BLaER1 treated with 17β-estradiol and CSF1 and Interleukin-3, amounts not matched to agents 10 nM and 100 nM (cell line): ENCODE measurements at regions not wholly inside any gene's neighbourhood (a gene's known extent, or its start where the extent isn't known, plus 50 kb on each side); places are given as distances from the start of the nearest gene placed in this dataset.

Source experiments
- H3K27ac ChIP-seq, 11 experiments: shearing (Covaris generic); formaldehyde crosslinking; 2 replicates each; pipeline ENCODE4 v1.8.1; 2022
- H3K27me3 ChIP-seq, 11 experiments: shearing (Covaris generic); formaldehyde crosslinking; 2 replicates each; pipeline ENCODE4 v1.8.1; 2022
- H3K36me3 ChIP-seq, 11 experiments: shearing (Covaris generic); formaldehyde crosslinking; 2 replicates each; pipeline ENCODE4 v1.8.1; 2022
- H3K4me1 ChIP-seq, 10 experiments: shearing (Covaris generic); formaldehyde crosslinking; 2 replicates each; pipeline ENCODE4 v1.8.1; 2022
- H3K4me2 ChIP-seq, 11 experiments: shearing (Covaris generic); formaldehyde crosslinking; 2 replicates each; pipeline ENCODE4 v1.8.1; 2022
- H3K4me3 ChIP-seq, 10 experiments: shearing (Covaris generic); formaldehyde crosslinking; 2 replicates each; pipeline ENCODE4 v1.8.1; 2022
- H3K9ac ChIP-seq, 11 experiments: shearing (Covaris generic); formaldehyde crosslinking; 2 replicates each; pipeline ENCODE4 v1.8.1; 2022
- H3K9me3 ChIP-seq, 11 experiments: shearing (Covaris generic); formaldehyde crosslinking; replicated peaks in 1 of 11; 2 replicates each; pipeline ENCODE4 v1.8.1; 2022
- H4K20me1 ChIP-seq, 11 experiments: shearing (Covaris generic); formaldehyde crosslinking; 2 replicates each; pipeline ENCODE4 v1.8.1; 2022
- Cebpa-rat ChIP-seq, 11 experiments: shearing (Covaris generic); IDR thresholded peaks; 2 replicates each; pipeline ENCODE4 v1.8.1; 2022

DNA sequence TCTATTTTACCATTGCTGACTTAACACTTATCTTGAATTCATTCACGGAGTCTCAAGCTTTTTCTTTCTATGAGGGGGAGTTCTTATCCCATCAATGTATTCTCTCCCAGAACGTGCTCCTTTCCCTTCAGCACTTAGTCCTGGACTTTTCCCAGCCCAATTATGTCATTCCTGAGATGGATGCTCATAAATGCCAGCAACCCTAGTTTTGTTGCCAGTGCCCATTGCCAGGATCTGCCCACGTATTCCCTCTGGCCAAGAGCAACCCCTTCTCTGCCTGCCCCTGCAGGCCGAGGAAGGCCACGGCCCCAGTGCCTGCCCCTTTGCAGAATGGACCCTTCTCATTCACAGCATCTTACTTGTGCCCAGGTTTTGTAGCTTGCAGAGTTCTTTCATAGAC lies 67.4 kb upstream of the PPP1R3C start:
- Histone ChIP-seq H3K9ac (no peak overlapping the region), H4K20me1 (no peaks in the 10 kb centered on the region), H3K9me3 (peaks cover 0 to 5% (median 0%) of the 10 kb centered on the region in 11 experiments; a peak in 1 of 22 replicates), H3K4me1 (peaks cover 0 to 6% (median 5%) of the 10 kb centered on the region in 10 experiments; a peak in 4 of 20 replicates), H3K27ac (no peak overlapping the region), H3K4me2 (no peak overlapping the region), H3K36me3 (no peaks in the 10 kb centered on the region), H3K4me3 (no peak overlapping the region), H3K27me3 (no peaks in the 10 kb centered on the region)
- TF ChIP-seq Cebpa-rat (IDR thresholded peaks at IDR 0.05): no peak

- no peak overlapping the region for H3K9ac ChIP-seq
- no peak for TF ChIP-seq Cebpa-rat (IDR thresholded peaks at IDR 0.05)
- no peak overlapping the region for H3K27ac ChIP-seq
Measured at GRCh38 chr10:91698258-91698657, 65.4 kb upstream of the PPP1R3C start.

GRCh38 chr10:91694170-91694794 lies 61.4 kb upstream of the PPP1R3C start:
- Histone ChIP-seq H3K27ac (no peak overlapping the region), H3K36me3 (no peaks in the 10 kb centered on the region), H3K27me3 (no peaks in the 10 kb centered on the region), H3K9me3 (peaks cover 0 to 5% (median 0%) of the 10 kb centered on the region in 11 experiments; a peak in 1 of 22 replicates), H3K9ac (no peak overlapping the region), H4K20me1 (no peaks in the 10 kb centered on the region), H3K4me3 (no peak overlapping the region), H3K4me2 (no peak overlapping the region), H3K4me1 (peaks cover 0 to 7% (median 0%) of the 10 kb centered on the region in 10 experiments; a peak in 6 of 20 replicates)
- TF ChIP-seq Cebpa-rat (IDR thresholded peaks at IDR 0.05): no peak

More at GRCh38 chr10:91698258-91698657, 65.4 kb upstream of the PPP1R3C start:
- H3K4me2 ChIP-seq: no peak overlapping the region
- H3K4me1 ChIP-seq: peaks cover 0 to 6% (median 5%) of the 10 kb centered on the region in 10 experiments; a peak in 4 of 20 replicates
- H3K9me3 ChIP-seq: peaks cover 0 to 5% (median 0%) of the 10 kb centered on the region in 11 experiments; a peak in 1 of 22 replicates
- no peaks in the 10 kb centered on the region for H4K20me1 ChIP-seq
- no peak overlapping the region for H3K4me3 ChIP-seq
- no peaks in the 10 kb centered on the region for H3K27me3 ChIP-seq
- no peaks in the 10 kb centered on the region for H3K36me3 ChIP-seq

DNA sequence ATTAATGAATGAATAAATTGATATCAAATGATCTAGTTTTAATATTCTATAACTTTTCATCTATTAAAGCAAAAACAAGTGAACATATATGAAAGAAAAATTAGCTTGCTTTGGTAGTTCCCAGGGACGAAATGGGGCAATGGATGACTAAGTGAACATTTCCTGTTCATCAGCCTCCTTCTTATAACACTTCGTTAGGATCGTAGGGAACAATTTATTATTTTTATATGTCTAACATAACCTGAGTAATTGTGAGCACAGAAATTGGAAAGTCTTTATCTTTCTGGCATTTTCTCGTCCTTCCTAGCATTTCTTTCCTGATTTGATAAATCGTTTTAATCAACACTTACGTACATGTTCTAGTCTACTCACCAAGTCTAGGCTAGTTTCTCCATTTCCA lies 59.1 kb upstream of the PPP1R3C start:
- Histone ChIP-seq H3K9me3 (peaks cover 0 to 5% (median 0%) of the 10 kb centered on the region in 11 experiments; a peak in 1 of 22 replicates), H3K9ac (no peak overlapping the region), H3K27ac (no peak overlapping the region), H3K27me3 (no peaks in the 10 kb centered on the region; a peak in 1 of 22 replicates), H3K4me1 (peaks cover 0 to 7% (median 0%) of the 10 kb centered on the region in 10 experiments; a peak in 6 of 20 replicates), H3K4me2 (no peak overlapping the region), H3K4me3 (no peak overlapping the region), H4K20me1 (no peaks in the 10 kb centered on the region), H3K36me3 (no peaks in the 10 kb centered on the region)
- no peak for TF ChIP-seq Cebpa-rat (IDR thresholded peaks at IDR 0.05)

- Histone ChIP-seq H3K4me3 (no peak overlapping the region), H4K20me1 (no peaks in the 10 kb centered on the region), H3K27ac (no peak overlapping the region), H3K27me3 (no peaks in the 10 kb centered on the region; a peak in 1 of 22 replicates), H3K36me3 (no peaks in the 10 kb centered on the region), H3K4me2 (no peak overlapping the region), H3K4me1 (peaks cover 0 to 7% (median 0%) of the 10 kb centered on the region in 10 experiments; a peak in 6 of 20 replicates), H3K9ac (no peak overlapping the region), H3K9me3 (peaks cover 0 to 2% (median 0%) of the 10 kb centered on the region in 11 experiments; a peak in 1 of 22 replicates)
- no peak for TF ChIP-seq Cebpa-rat (IDR thresholded peaks at IDR 0.05)
Measured at GRCh38 chr10:91690996-91691676, 58.3 kb upstream of the PPP1R3C start.

GRCh38 chr10:91690412-91690811 lies 57.5 kb upstream of the PPP1R3C start:
- H3K4me3 ChIP-seq: no peak overlapping the region
- H4K20me1 ChIP-seq: no peaks in the 10 kb centered on the region
- H3K27me3 ChIP-seq: no peaks in the 10 kb centered on the region; a peak in 1 of 22 replicates
- no peak overlapping the region for H3K4me2 ChIP-seq
- no peak overlapping the region for H3K9ac ChIP-seq
- no peak overlapping the region for H3K27ac ChIP-seq
- H3K4me1 ChIP-seq: peaks cover 0 to 7% (median 0%) of the 10 kb centered on the region in 10 experiments; a peak in 6 of 20 replicates
- H3K9me3 ChIP-seq: no peaks in the 10 kb centered on the region
- H3K36me3 ChIP-seq: no peaks in the 10 kb centered on the region
- TF ChIP-seq Cebpa-rat (IDR thresholded peaks at IDR 0.05): no peak

- Histone ChIP-seq H3K27me3 (no peaks in the 10 kb centered on the region; a peak in 1 of 22 replicates), H3K4me1 (peaks cover 0 to 7% (median 0%) of the 10 kb centered on the region in 10 experiments; a peak in 6 of 20 replicates), H4K20me1 (no peaks in the 10 kb centered on the region), H3K9ac (no peak overlapping the region), H3K4me3 (no peak overlapping the region), H3K4me2 (peak overlapping the region in 3 of 11 experiments; percentile 10 to 54 (median 35); a peak in 4 of 22 replicates), H3K9me3 (no peaks in the 10 kb centered on the region), H3K27ac (no peak overlapping the region; a peak in 1 of 22 replicates), H3K36me3 (no peaks in the 10 kb centered on the region)
- TF ChIP-seq Cebpa-rat (IDR thresholded peaks at IDR 0.05): 0 out of 22 replicates have a peak, but pooled peaks of 1 of the 11 experiments have one; percentile 33
Measured at GRCh38 chr10:91689731-91690168, 56.9 kb upstream of the PPP1R3C start.

GRCh38 chr10:91684841-91685240 lies 52.0 kb upstream of the PPP1R3C start:
- no peak overlapping the region for H3K27ac ChIP-seq
- no peak overlapping the region for H3K4me3 ChIP-seq
- no peak for TF ChIP-seq Cebpa-rat (IDR thresholded peaks at IDR 0.05)
- no peaks in the 10 kb centered on the region for H3K9me3 ChIP-seq
- no peaks in the 10 kb centered on the region for H4K20me1 ChIP-seq
- H3K4me1 ChIP-seq: peaks cover 0 to 6% (median 0%) of the 10 kb centered on the region in 10 experiments; a peak in 6 of 20 replicates
- no peak overlapping the region for H3K4me2 ChIP-seq
- H3K36me3 ChIP-seq: no peaks in the 10 kb centered on the region
- no peak overlapping the region for H3K9ac ChIP-seq
- no peaks in the 10 kb centered on the region; a peak in 1 of 22 replicates for H3K27me3 ChIP-seq

DNA sequence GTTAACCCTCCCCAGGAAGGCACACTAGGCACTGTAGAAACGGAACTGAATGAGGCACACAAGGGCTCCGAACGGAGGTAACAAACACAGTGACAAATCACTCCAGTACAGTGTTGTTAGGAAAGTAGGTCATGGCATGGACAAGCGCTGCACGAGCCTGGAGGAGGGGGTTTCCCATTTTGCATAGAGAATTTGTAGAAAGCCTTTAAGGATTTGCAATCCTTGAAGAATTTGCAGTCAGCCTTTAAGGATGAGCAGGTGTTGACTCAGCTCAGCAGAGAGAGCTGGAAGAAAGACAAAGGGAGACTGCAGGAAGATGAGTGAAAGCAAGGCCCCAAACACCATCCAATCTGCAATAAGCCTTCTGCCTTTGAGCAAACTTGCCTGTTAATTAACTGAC lies 51.1 kb upstream of the PPP1R3C start:
- Histone ChIP-seq H3K27ac (no peak overlapping the region), H3K9ac (no peak overlapping the region), H3K4me2 (no peak overlapping the region), H3K4me3 (no peak overlapping the region), H4K20me1 (no peaks in the 10 kb centered on the region), H3K9me3 (no peaks in the 10 kb centered on the region), H3K36me3 (no peaks in the 10 kb centered on the region), H3K27me3 (no peaks in the 10 kb centered on the region; a peak in 1 of 22 replicates), H3K4me1 (0 out of 20 replicates have a peak, but pooled peaks cover 0 to 4% (median 0%) of the 10 kb centered on the region in 10 experiments)
- TF ChIP-seq Cebpa-rat (IDR thresholded peaks at IDR 0.05): no peak
